Naive B cell (primary cell): ENCODE measurements at regions not wholly inside any gene's neighbourhood (a gene's known extent, or its start where the extent isn't known, plus 50 kb on each side); places are given as distances from the start of the nearest gene placed in this dataset.

Experiments
- ATAC-seq, 2 donors: fragments of 150-1000 bp; cut with Tn5 transposase; 2 replicates each; pipeline ENCODE4 v1.10.0; 2021; ENCODE audit warnings: low read depth in 2 of 2, mild to moderate bottlenecking in 2 of 2, moderate library complexity in 2 of 2
- DNase-seq: peaks from one replicate; pipeline ENCODE4 v3.0.0; 2022
- H3K27ac Mint-ChIP-seq, 6 donors: one replicate each; pipeline ENCODE4 v1.8.0; 2020 to 2022; ENCODE audit warnings: mild to moderate bottlenecking in 6 of 6, mixed read lengths in 6 of 6, moderate library complexity in 5 of 6, inconsistent platforms in 2 of 6
- H3K27me3 Mint-ChIP-seq, 3 donors: one replicate each; pipeline ENCODE4 v1.8.0; 2021 to 2022; ENCODE audit warnings: mixed read lengths in 3 of 3, mild to moderate bottlenecking in 1 of 3
- H3K36me3 Mint-ChIP-seq, 2 donors: one replicate each; pipeline ENCODE4 v1.8.0; 2020 to 2022; ENCODE audit warnings: mixed read lengths in 2 of 2, inconsistent platforms in 1 of 2, mild to moderate bottlenecking in 1 of 2
- H3K4me1 Mint-ChIP-seq, 3 donors: one replicate each; pipeline ENCODE4 v1.8.0; 2020 to 2022; ENCODE audit warnings: mixed read lengths in 3 of 3, inconsistent platforms in 1 of 3, mild to moderate bottlenecking in 1 of 3, moderate library complexity in 1 of 3
- H3K4me3 Mint-ChIP-seq, 8 donors: one replicate each; pipeline ENCODE4 v1.8.0; 2020 to 2022; ENCODE audit warnings: mild to moderate bottlenecking in 8 of 8, mixed read lengths in 8 of 8, moderate library complexity in 8 of 8, inconsistent platforms in 2 of 8
- H3K9me3 Mint-ChIP-seq, 7 donors: one replicate each; pipeline ENCODE4 v1.8.0; 2020 to 2022; ENCODE audit warnings: mixed read lengths in 7 of 7, mild to moderate bottlenecking in 5 of 7, inconsistent platforms in 2 of 7, moderate library complexity in 1 of 7

GRCh38 chr17:70624211-70624610 is 454.9 kb downstream of the KCNJ2 start:
- Mint-ChIP-seq H3K27me3 (no peaks in the 10 kb centered on the region), H3K9me3 (peaks cover 0 to 3% (median 0%) of the 10 kb centered on the region in 7 donors), H3K4me1 (peaks cover 5 to 13% (median 8%) of the 10 kb centered on the region in 3 donors), H3K36me3 (no peaks in the 10 kb centered on the region), H3K27ac (no peak overlapping the region), H3K4me3 (no peak overlapping the region)
- no peak for ATAC-seq
- no peak for DNase-seq

GRCh38 chr17:70629902-70630301 is 460.6 kb downstream of the KCNJ2 start:
- H3K27me3 Mint-ChIP-seq: peaks cover 4 to 8% (median 5%) of the 10 kb centered on the region in 3 donors
- DNase-seq (no peak), ATAC-seq (no peak)
- H3K9me3 Mint-ChIP-seq: no peaks in the 10 kb centered on the region
- H3K36me3 Mint-ChIP-seq: no peaks in the 10 kb centered on the region
- no peak overlapping the region for H3K27ac Mint-ChIP-seq
- H3K4me3 Mint-ChIP-seq: no peak overlapping the region
- no peaks in the 10 kb centered on the region for H3K4me1 Mint-ChIP-seq

- DNase-seq (peak; percentile 3), ATAC-seq (no peak)
- no peak overlapping the region for H3K27ac Mint-ChIP-seq
- no peaks in the 10 kb centered on the region for H3K4me1 Mint-ChIP-seq
- no peaks in the 10 kb centered on the region for H3K27me3 Mint-ChIP-seq
- H3K9me3 Mint-ChIP-seq: no peaks in the 10 kb centered on the region
- H3K4me3 Mint-ChIP-seq: no peak overlapping the region
- no peaks in the 10 kb centered on the region for H3K36me3 Mint-ChIP-seq
Measured at GRCh38 chr17:70636517-70637133, 467.3 kb downstream of the KCNJ2 start.

GRCh38 chr17:70642059-70642458 is 472.7 kb downstream of the KCNJ2 start:
- Mint-ChIP-seq H3K9me3 (peaks cover 0 to 12% (median 2%) of the 10 kb centered on the region in 7 donors), H3K36me3 (no peaks in the 10 kb centered on the region), H3K27me3 (no peaks in the 10 kb centered on the region), H3K4me1 (no peaks in the 10 kb centered on the region), H3K4me3 (no peak overlapping the region), H3K27ac (no peak overlapping the region)
- DNase-seq (no peak), ATAC-seq (no peak)

- ATAC-seq (no peak), DNase-seq (no peak)
- Mint-ChIP-seq H3K36me3 (no peaks in the 10 kb centered on the region), H3K9me3 (peaks cover 0 to 12% (median 2%) of the 10 kb centered on the region in 7 donors), H3K4me1 (no peaks in the 10 kb centered on the region), H3K4me3 (no peak overlapping the region), H3K27ac (no peak overlapping the region), H3K27me3 (no peaks in the 10 kb centered on the region)
Measured at GRCh38 chr17:70644096-70644495, 474.8 kb downstream of the KCNJ2 start.

- H3K27ac Mint-ChIP-seq: no peak overlapping the region
- H3K4me1 Mint-ChIP-seq: no peaks in the 10 kb centered on the region
- H3K9me3 Mint-ChIP-seq: peaks cover 0 to 12% (median 2%) of the 10 kb centered on the region in 7 donors
- no peaks in the 10 kb centered on the region for H3K27me3 Mint-ChIP-seq
- H3K4me3 Mint-ChIP-seq: no peak overlapping the region
- DNase-seq (no peak), ATAC-seq (no peak)
- no peaks in the 10 kb centered on the region for H3K36me3 Mint-ChIP-seq
Measured at GRCh38 chr17:70646673-70647072, 477.3 kb downstream of the KCNJ2 start.

GRCh38 chr17:70648166-70648565 is 478.8 kb downstream of the KCNJ2 start:
- H3K36me3 Mint-ChIP-seq: no peaks in the 10 kb centered on the region
- H3K27me3 Mint-ChIP-seq: no peaks in the 10 kb centered on the region
- peaks cover 0 to 12% (median 2%) of the 10 kb centered on the region in 7 donors for H3K9me3 Mint-ChIP-seq
- H3K4me3 Mint-ChIP-seq: no peak overlapping the region
- no peak for ATAC-seq
- DNase-seq: no peak
- H3K4me1 Mint-ChIP-seq: no peaks in the 10 kb centered on the region
- no peak overlapping the region for H3K27ac Mint-ChIP-seq

GRCh38 chr17:70653850-70654249 is 484.5 kb downstream of the KCNJ2 start:
- H3K36me3 Mint-ChIP-seq: no peaks in the 10 kb centered on the region
- DNase-seq (no peak), ATAC-seq (no peak)
- no peak overlapping the region for H3K27ac Mint-ChIP-seq
- no peaks in the 10 kb centered on the region for H3K9me3 Mint-ChIP-seq
- no peak overlapping the region for H3K4me3 Mint-ChIP-seq
- no peaks in the 10 kb centered on the region for H3K27me3 Mint-ChIP-seq
- peaks cover 0 to 9% (median 7%) of the 10 kb centered on the region in 3 donors for H3K4me1 Mint-ChIP-seq

- DNase-seq (no peak), ATAC-seq (no peak)
- Mint-ChIP-seq H3K36me3 (no peaks in the 10 kb centered on the region), H3K4me1 (peaks cover 0 to 9% (median 7%) of the 10 kb centered on the region in 3 donors), H3K4me3 (no peak overlapping the region), H3K27me3 (no peaks in the 10 kb centered on the region), H3K9me3 (no peaks in the 10 kb centered on the region), H3K27ac (no peak overlapping the region)
Measured at GRCh38 chr17:70654706-70655105, 485.4 kb downstream of the KCNJ2 start.

GRCh38 chr17:70655176-70655958 is 486.0 kb downstream of the KCNJ2 start:
- no peaks in the 10 kb centered on the region for H3K9me3 Mint-ChIP-seq
- H3K4me1 Mint-ChIP-seq: peaks cover 0 to 9% (median 7%) of the 10 kb centered on the region in 3 donors
- no peaks in the 10 kb centered on the region for H3K36me3 Mint-ChIP-seq
- no peaks in the 10 kb centered on the region for H3K27me3 Mint-ChIP-seq
- no peak overlapping the region for H3K4me3 Mint-ChIP-seq
- ATAC-seq: no peak
- H3K27ac Mint-ChIP-seq: no peak overlapping the region
- DNase-seq: no peak

GRCh38 chr17:70658317-70658716 is 489.0 kb downstream of the KCNJ2 start:
- no peak overlapping the region for H3K4me3 Mint-ChIP-seq
- H3K27ac Mint-ChIP-seq: no peak overlapping the region
- no peaks in the 10 kb centered on the region for H3K27me3 Mint-ChIP-seq
- peaks cover 0 to 9% (median 7%) of the 10 kb centered on the region in 3 donors for H3K4me1 Mint-ChIP-seq
- no peaks in the 10 kb centered on the region for H3K36me3 Mint-ChIP-seq
- no peaks in the 10 kb centered on the region for H3K9me3 Mint-ChIP-seq
- no peak for DNase-seq
- ATAC-seq: no peak

GRCh38 chr17:70658840-70659239 is 489.5 kb downstream of the KCNJ2 start:
- ATAC-seq (no peak), DNase-seq (no peak)
- Mint-ChIP-seq H3K27ac (no peak overlapping the region), H3K4me3 (no peak overlapping the region), H3K27me3 (no peaks in the 10 kb centered on the region), H3K4me1 (peaks cover 0 to 9% (median 7%) of the 10 kb centered on the region in 3 donors), H3K9me3 (no peaks in the 10 kb centered on the region), H3K36me3 (no peaks in the 10 kb centered on the region)

GRCh38 chr17:70661342-70662222 is 492.2 kb downstream of the KCNJ2 start:
- no peak for ATAC-seq
- Mint-ChIP-seq H3K9me3 (peaks cover 0 to 2% (median 0%) of the 10 kb centered on the region in 7 donors), H3K4me3 (no peak overlapping the region), H3K27ac (no peak overlapping the region), H3K36me3 (no peaks in the 10 kb centered on the region), H3K4me1 (peaks cover 0 to 8% (median 4%) of the 10 kb centered on the region in 3 donors), H3K27me3 (no peaks in the 10 kb centered on the region)
- DNase-seq: no peak
